ENCODE measurements at regions not wholly inside any gene's neighbourhood (a gene's known extent, or its start where the extent isn't known, plus 50 kb on each side); places are given as distances from the start of the nearest gene placed in this dataset.

DNA sequence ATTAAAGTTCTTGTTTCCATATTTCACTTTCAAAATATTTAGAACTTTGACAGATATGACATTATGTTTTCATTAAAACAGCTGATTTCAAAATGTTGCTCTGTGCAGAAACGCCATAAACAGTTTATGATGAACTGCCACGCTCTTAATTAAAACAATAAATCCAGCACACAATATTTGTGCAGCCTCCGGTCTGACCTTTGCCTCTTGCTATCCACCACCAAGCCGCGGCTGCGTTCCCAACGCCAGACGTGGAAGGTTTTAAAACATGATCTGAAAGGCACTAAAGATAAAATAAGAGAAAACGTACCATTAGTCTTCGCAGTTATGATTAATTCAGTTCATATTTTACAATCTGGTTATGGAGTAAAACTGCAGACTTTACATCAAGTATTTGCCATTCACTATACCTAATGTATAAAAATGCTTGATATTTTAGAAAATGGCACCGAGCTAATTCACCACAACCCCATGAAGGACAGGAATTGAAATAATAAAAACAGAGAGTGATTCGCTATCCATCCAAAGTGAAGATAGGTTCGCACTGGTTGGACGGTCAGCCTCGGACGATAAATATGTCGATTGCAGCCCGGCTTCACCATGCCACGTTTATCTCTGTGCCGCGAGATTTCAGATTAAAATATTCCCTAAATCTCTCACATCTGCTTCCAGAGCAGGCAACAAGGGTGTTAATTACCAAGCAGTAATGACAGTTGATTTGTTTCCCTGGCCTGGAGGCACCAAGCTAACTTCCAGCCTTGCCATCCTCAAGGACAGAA is 103.3 kb upstream of the ZNF507 start:
- H3K27ac Mint-ChIP-seq, result no peak overlapping the region
- CTCF ChIA-PET, result no interaction called here

GRCh38 chr19:32246006-32246405 is 99.4 kb upstream of the ZNF507 start:
- Mint-ChIP-seq H3K9me3 (no peaks in the 10 kb centered on the region), H3K27me3 (peaks cover 6% of the 10 kb centered on the region), H3K4me3 (no peak overlapping the region), H3K36me3 (ENCODE audit: low read depth) (no peaks in the 10 kb centered on the region), H3K4me1 (no peaks in the 10 kb centered on the region), H3K27ac (no peak overlapping the region)
- POLR2A ChIA-PET, result no interaction called here
- no peak for DNase-seq
- CTCF ChIA-PET, result no interaction called here

More for the DNA sequence above, 103.3 kb upstream of the ZNF507 start:
- no peak overlapping the region for H3K4me3 Mint-ChIP-seq
- no peaks in the 10 kb centered on the region for H3K36me3 Mint-ChIP-seq (ENCODE audit: low read depth)
- no peaks in the 10 kb centered on the region for H3K27me3 Mint-ChIP-seq
- H3K4me1 Mint-ChIP-seq, result no peaks in the 10 kb centered on the region
- no peaks in the 10 kb centered on the region for H3K9me3 Mint-ChIP-seq
- POLR2A ChIA-PET, result no interaction called here
- no peak for DNase-seq

- ChIA-PET CTCF (interaction anchor here (0.6 kb wide), 1 partner anchor 73 kb away, joined by 5 read pairs; no protein-coding TSS in a partner anchor), POLR2A (no interaction called here)
- no peak for DNase-seq
- no peaks in the 10 kb centered on the region for H3K9me3 Mint-ChIP-seq
- H3K27ac Mint-ChIP-seq, result no peak overlapping the region
- no peaks in the 10 kb centered on the region for H3K36me3 Mint-ChIP-seq (ENCODE audit: low read depth)
- H3K4me3 Mint-ChIP-seq, result no peak overlapping the region
- H3K27me3 Mint-ChIP-seq, result peaks cover 6% of the 10 kb centered on the region
- no peaks in the 10 kb centered on the region for H3K4me1 Mint-ChIP-seq
Observed at GRCh38 chr19:32251634-32252332, 93.6 kb upstream of the ZNF507 start.

- no peak overlapping the region for H3K4me3 Mint-ChIP-seq
- no peak overlapping the region for H3K27ac Mint-ChIP-seq
- H3K36me3 Mint-ChIP-seq (ENCODE audit: low read depth), result no peaks in the 10 kb centered on the region
- ChIA-PET POLR2A (no interaction called here), CTCF (no interaction called here)
- peaks cover 6% of the 10 kb centered on the region for H3K27me3 Mint-ChIP-seq
- H3K9me3 Mint-ChIP-seq, result no peaks in the 10 kb centered on the region
- no peak for DNase-seq
- H3K4me1 Mint-ChIP-seq, result no peaks in the 10 kb centered on the region
Observed at GRCh38 chr19:32252333-32252669, 93.1 kb upstream of the ZNF507 start.

GRCh38 chr19:32253683-32254508 is 91.5 kb upstream of the ZNF507 start:
- Mint-ChIP-seq H3K4me1 (no peaks in the 10 kb centered on the region), H3K36me3 (ENCODE audit: low read depth) (no peaks in the 10 kb centered on the region), H3K27me3 (no peaks in the 10 kb centered on the region), H3K27ac (no peak overlapping the region), H3K9me3 (no peaks in the 10 kb centered on the region), H3K4me3 (no peak overlapping the region)
- ChIA-PET POLR2A (no interaction called here), CTCF (no interaction called here)
- DNase-seq, result no peak

DNA sequence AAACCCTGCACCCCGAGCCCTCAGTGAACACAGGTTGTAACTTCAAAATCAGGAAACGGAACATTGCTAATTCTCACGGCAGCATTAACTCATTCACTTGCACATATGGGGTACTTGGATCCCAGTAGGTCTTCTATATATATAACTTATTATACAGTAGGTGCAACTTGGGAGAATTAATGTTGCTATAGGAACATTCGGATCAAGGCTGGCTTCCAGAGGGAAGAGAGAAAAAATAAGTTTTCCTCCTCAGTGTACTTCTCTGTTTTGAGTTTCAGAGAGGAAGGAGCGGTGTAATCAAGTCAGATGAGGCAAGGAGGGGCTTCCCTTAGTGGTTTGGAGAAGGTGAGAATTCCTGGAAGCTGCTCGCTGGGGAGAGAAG is 90.9 kb upstream of the ZNF507 start:
- ChIA-PET POLR2A (no interaction called here), CTCF (no interaction called here)
- Mint-ChIP-seq H3K4me1 (no peaks in the 10 kb centered on the region), H3K27ac (no peak overlapping the region), H3K36me3 (ENCODE audit: low read depth) (no peaks in the 10 kb centered on the region), H3K9me3 (no peaks in the 10 kb centered on the region), H3K4me3 (no peak overlapping the region), H3K27me3 (no peaks in the 10 kb centered on the region)
- DNase-seq, result no peak

DNA sequence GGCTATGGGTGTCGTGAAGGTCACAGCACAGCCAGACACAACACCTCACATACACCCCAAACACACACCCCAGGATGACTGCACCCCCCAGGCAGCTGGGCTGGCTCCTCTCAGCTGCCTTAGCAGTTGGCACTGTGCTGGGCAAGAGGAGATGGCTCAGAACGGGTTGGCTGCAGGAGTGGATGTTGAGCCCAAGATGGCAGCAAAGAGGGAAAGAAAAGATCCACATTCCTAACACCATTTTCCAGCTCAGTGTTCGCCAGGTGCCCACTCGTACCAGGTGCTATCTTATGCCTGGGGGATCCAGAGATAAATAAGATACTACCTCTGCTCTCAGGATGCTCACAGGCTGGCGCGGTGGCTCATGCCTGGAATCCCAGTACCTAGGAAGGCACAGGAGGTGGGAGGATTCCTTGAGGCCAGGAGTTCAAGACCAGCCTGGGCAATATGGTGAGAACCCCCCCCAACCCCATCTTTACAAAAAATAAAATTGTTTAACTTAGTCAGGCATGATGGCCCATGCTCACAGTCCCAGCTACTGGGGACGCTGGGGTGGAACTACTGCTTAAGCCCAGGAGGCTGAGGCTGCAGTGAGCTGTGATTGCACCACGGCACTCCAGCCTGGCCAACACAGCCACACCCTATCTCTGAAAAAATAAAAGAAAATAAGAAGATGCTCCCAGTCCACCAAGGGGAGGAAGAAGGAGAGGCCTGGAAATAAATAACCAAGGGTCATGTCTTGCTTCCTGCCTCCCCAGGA is 89.7 kb upstream of the ZNF507 start:
- H3K36me3 Mint-ChIP-seq (ENCODE audit: low read depth), result no peaks in the 10 kb centered on the region
- no peaks in the 10 kb centered on the region for H3K27me3 Mint-ChIP-seq
- POLR2A ChIA-PET, result no interaction called here
- H3K4me3 Mint-ChIP-seq, result no peak overlapping the region
- DNase-seq, result no peak
- CTCF ChIA-PET, result no interaction called here
- H3K27ac Mint-ChIP-seq, result no peak overlapping the region
- H3K9me3 Mint-ChIP-seq, result no peaks in the 10 kb centered on the region
- H3K4me1 Mint-ChIP-seq, result no peaks in the 10 kb centered on the region

GRCh38 chr19:32256341-32256975 is 89.0 kb upstream of the ZNF507 start:
- Mint-ChIP-seq H3K4me3 (no peak overlapping the region), H3K9me3 (no peaks in the 10 kb centered on the region), H3K36me3 (ENCODE audit: low read depth) (no peaks in the 10 kb centered on the region), H3K4me1 (no peaks in the 10 kb centered on the region), H3K27me3 (no peaks in the 10 kb centered on the region), H3K27ac (no peak overlapping the region)
- POLR2A ChIA-PET, result no interaction called here
- CTCF ChIA-PET, result no interaction called here
- DNase-seq, result no peak

DNA sequence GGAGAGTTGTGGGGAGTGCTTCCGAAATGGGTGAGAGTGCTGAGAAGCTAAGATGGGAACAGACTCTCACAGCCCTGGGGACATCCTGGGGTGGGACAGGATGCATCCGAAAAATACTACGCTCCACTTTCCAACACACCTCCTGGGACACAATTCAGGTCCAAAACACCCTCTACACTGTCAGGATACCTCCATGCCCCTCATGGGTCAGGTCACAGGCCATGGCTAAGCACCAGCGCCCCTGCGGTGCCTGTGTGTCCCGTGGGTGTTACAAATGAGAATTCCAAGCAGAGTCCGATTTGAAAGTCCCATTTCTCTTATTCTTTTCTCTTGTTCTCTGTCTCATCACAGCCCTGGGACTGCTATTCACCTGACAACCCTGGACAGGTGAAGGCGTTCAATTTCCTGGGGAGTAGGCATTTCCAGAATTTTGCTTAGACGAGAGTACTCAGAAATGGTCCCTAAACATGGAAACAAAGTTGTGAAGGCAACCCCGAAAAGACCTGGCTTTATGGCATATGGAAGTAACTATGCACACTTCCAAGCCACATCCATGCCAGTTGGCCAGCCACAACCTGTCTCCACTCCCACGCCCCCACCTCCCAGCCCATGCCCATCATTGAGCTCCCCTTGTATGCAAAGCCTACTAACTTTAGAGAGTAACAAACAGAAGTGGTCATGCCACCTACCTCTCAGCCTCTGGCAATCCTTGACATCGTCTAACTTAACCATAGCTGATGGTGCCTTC is 87.9 kb upstream of the ZNF507 start:
- CTCF ChIA-PET, result interaction anchor here (0.6 kb wide), 1 partner anchor 11 kb away, joined by 3 read pairs; no protein-coding TSS in a partner anchor
- DNase-seq, result no peak
- H3K27ac Mint-ChIP-seq, result no peak overlapping the region
- no peak overlapping the region for H3K4me3 Mint-ChIP-seq
- no peaks in the 10 kb centered on the region for H3K36me3 Mint-ChIP-seq (ENCODE audit: low read depth)
- POLR2A ChIA-PET, result no interaction called here
- H3K4me1 Mint-ChIP-seq, result no peaks in the 10 kb centered on the region
- H3K9me3 Mint-ChIP-seq, result no peaks in the 10 kb centered on the region
- H3K27me3 Mint-ChIP-seq, result no peaks in the 10 kb centered on the region

DNA sequence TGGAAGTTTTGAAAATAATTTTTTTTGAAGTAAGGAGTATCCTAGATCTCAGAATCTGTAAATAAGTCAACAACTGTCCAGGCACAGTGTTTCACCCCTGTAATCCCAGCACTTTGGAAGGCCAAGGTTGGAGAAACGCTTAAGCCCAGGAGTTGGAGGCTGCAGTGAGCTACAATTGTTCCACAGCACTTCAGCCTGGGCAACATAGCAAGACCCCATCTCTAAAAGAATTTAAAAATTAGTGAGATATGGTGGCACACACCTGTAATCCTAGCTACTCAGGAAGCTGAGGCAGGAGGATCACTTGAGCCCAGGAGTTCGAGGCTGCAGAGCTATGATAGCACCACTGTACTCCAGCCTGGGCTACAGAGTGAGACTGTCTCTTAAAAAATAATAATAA is 87.2 kb upstream of the ZNF507 start:
- H3K27ac Mint-ChIP-seq, result no peak overlapping the region
- H3K9me3 Mint-ChIP-seq, result no peaks in the 10 kb centered on the region
- no peaks in the 10 kb centered on the region for H3K36me3 Mint-ChIP-seq (ENCODE audit: low read depth)
- no peaks in the 10 kb centered on the region for H3K27me3 Mint-ChIP-seq
- DNase-seq, result no peak
- H3K4me1 Mint-ChIP-seq, result no peaks in the 10 kb centered on the region
- no peak overlapping the region for H3K4me3 Mint-ChIP-seq
- CTCF ChIA-PET, result no interaction called here
- POLR2A ChIA-PET, result no interaction called here

- DNase-seq, result no peak
- Mint-ChIP-seq H3K36me3 (ENCODE audit: low read depth) (no peaks in the 10 kb centered on the region), H3K4me1 (no peaks in the 10 kb centered on the region), H3K27ac (no peak overlapping the region), H3K27me3 (no peaks in the 10 kb centered on the region), H3K4me3 (no peak overlapping the region), H3K9me3 (no peaks in the 10 kb centered on the region)
- CTCF ChIA-PET, result no interaction called here
- POLR2A ChIA-PET, result no interaction called here
Observed at GRCh38 chr19:32264568-32264967, 80.8 kb upstream of the ZNF507 start.

- H3K4me1 Mint-ChIP-seq, result no peaks in the 10 kb centered on the region
- no peaks in the 10 kb centered on the region for H3K9me3 Mint-ChIP-seq
- ChIA-PET POLR2A (no interaction called here), CTCF (no interaction called here)
- H3K27me3 Mint-ChIP-seq, result no peaks in the 10 kb centered on the region
- H3K27ac Mint-ChIP-seq, result no peak overlapping the region
- H3K4me3 Mint-ChIP-seq, result no peak overlapping the region
- DNase-seq, result no peak
- H3K36me3 Mint-ChIP-seq (ENCODE audit: low read depth), result no peaks in the 10 kb centered on the region
Observed at GRCh38 chr19:32265995-32266394, 79.4 kb upstream of the ZNF507 start.

Data from activated CD4-positive, alpha-beta T cell treated with anti-CD3 and anti-CD28 coated beads, Interleukin-2, amount 10 ng/mL, durations not matched to agents 7 days and 5 days (primary cell).